Astrocyte of the cerebellum (primary cell): ENCODE measurements at regions not wholly inside any gene's neighbourhood (a gene's known extent, or its start where the extent isn't known, plus 50 kb on each side); places are given as distances from the start of the nearest gene placed in this dataset.
"Not testable (repeated sequence)": the region's sequence is repeated elsewhere in the genome, so short reads cannot be mapped to it uniquely, and the experiment has no call there.

Experiments
- DNase-seq: peaks from one replicate; pipeline ENCODE4 v3.0.0-alpha.2; 2011; ENCODE audit warnings: low read depth
- H3K4me3 ChIP-seq: 2 replicates; pipeline ENCODE4 v1.5.1; 2011; ENCODE audit warnings: mild to moderate bottlenecking, low read depth, low read length, moderate library complexity
- CTCF ChIP-seq: IDR thresholded peaks from 2 replicates; pipeline ENCODE4 v1.5.1; 2012; ENCODE audit warnings: low read length, low read depth, moderate library complexity, mild to moderate bottlenecking; ENCODE audit errors: missing control alignments
- in situ Hi-C: cut with HindIII; loops from 2 replicates; pipeline ENCODE4 v1.10.0; 2017; ENCODE audit warnings: low sequenced_read_pairs

GRCh38 chr4:176614793-176615192 is 177.9 kb downstream of the VEGFC start:
- no peak overlapping the region for H3K4me3 ChIP-seq
- in situ Hi-C loops, result no loop called here
- TF ChIP-seq CTCF, result no peak
- no peak for DNase-seq

- no peak overlapping the region for H3K4me3 ChIP-seq
- no peak for DNase-seq
- TF ChIP-seq CTCF, result no peak
- in situ Hi-C loops, result no loop called here
These were observed 176.6 kb downstream of the VEGFC start for GRCh38 chr4:176616151-176616550.

GRCh38 chr4:176618138-176618537 is 174.6 kb downstream of the VEGFC start:
- TF ChIP-seq CTCF, result no peak
- in situ Hi-C loops, result no loop called here

GRCh38 chr4:176619430-176619829 is 173.3 kb downstream of the VEGFC start:
- no peak overlapping the region for H3K4me3 ChIP-seq
- TF ChIP-seq CTCF, result no peak
- in situ Hi-C loops, result no loop called here
- no peak for DNase-seq

More at GRCh38 chr4:176618138-176618537, 174.6 kb downstream of the VEGFC start:
- DNase-seq, result no peak
- H3K4me3 ChIP-seq, result no peak overlapping the region

- in situ Hi-C loops, result no loop called here
These were observed 170.3 kb downstream of the VEGFC start for GRCh38 chr4:176622251-176622948.

GRCh38 chr4:176624983-176625610 is 167.6 kb downstream of the VEGFC start:
- H3K4me3 ChIP-seq, in situ Hi-C loops, DNase-seq: not testable (repeated sequence)

More at GRCh38 chr4:176622251-176622948, 170.3 kb downstream of the VEGFC start:
- TF ChIP-seq CTCF, result no peak
- H3K4me3 ChIP-seq, result no peak overlapping the region
- no peak for DNase-seq

GRCh38 chr4:176627916-176628315 is 164.8 kb downstream of the VEGFC start:
- TF ChIP-seq CTCF, result no peak
- H3K4me3 ChIP-seq, result no peak overlapping the region
- in situ Hi-C loops, result no loop called here
- no peak for DNase-seq
